Left ventricle myocardium inferior (tissue), 1 donor: ENCODE measurements at regions not wholly inside any gene's neighbourhood (a gene's known extent, or its start where the extent isn't known, plus 50 kb on each side); places are given as distances from the start of the nearest gene placed in this dataset.

Experiments used
- DNase-seq: peaks from one replicate; pipeline ENCODE4 v3.0.0-alpha.2; 2020
- H3K27ac ChIP-seq: fragments of 200-600 bp; replicated peaks from 2 replicates; pipeline ENCODE4 v1.8.0; 2021
- H3K27me3 ChIP-seq: fragments of 200-600 bp; 2 replicates; pipeline ENCODE4 v1.8.0; 2021; ENCODE audit warnings: low read depth
- H3K36me3 ChIP-seq: fragments of 200-600 bp; 2 replicates; pipeline ENCODE4 v1.8.0; 2021
- H3K4me1 ChIP-seq: fragments of 200-600 bp; 2 replicates; pipeline ENCODE4 v1.8.0; 2021
- H3K4me3 ChIP-seq: fragments of 200-600 bp; 2 replicates; pipeline ENCODE4 v1.8.0; 2021; ENCODE audit warnings: mild to moderate bottlenecking, moderate library complexity
- H3K9me3 ChIP-seq: fragments of 200-600 bp; replicated peaks from 2 replicates; pipeline ENCODE4 v1.8.0; 2021
- intact Hi-C: fragments of 100-400 bp; cut with micrococcal nuclease; formaldehyde crosslinking; loops from one replicate; pipeline ENCODE4 v1.11.0; 2022
- TF ChIP-seq, protein P1 (sequence below): fragments of 200-600 bp; IDR thresholded peaks from 2 replicates; pipeline ENCODE4 v1.8.0; 2021; ENCODE audit warnings: antibody characterized with exemption, mild to moderate bottlenecking, borderline replicate concordance
- donor health status: DM: no; HTN: yes; CAD: no; lungs with severe emphysema.

DNA sequence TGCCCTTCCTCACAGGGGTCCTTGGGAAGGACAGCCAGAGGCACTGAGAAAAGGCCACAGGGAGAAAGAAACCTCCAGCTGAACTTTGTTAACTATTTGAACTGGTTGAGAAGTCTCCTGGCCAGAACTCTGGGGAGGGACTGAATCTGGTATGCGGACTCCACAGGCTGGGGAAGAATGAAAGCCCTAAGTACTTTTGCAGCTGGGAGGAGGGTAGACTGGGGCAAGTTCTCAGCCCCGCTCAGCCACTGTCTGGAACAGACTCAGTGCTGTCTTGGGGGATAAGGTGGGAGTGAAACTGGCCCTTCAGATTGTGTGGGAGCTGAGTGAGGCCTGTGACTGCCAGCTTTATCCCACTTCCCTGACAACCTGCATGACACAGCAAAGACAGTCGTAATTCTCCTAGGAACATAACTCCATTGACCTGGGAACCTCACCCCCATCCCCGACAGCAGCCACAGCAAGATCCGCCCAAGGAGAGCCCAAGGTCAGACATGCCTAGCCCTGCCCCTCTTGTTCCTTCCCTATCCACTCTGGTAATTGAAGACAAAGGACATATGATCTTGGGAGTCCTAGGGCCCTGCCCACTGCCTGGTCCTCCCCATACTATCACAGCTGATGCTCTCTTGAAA, 475.1 kb upstream of the CNTN5 start:
- no peaks in the 10 kb centered on the region for H3K27me3 ChIP-seq
- no peak for DNase-seq
- H3K36me3 ChIP-seq: no peaks in the 10 kb centered on the region
- H3K27ac ChIP-seq: no peak overlapping the region
- H3K4me3 ChIP-seq: no peak overlapping the region
- intact Hi-C loops: no loop called here
- H3K4me1 ChIP-seq: no peaks in the 10 kb centered on the region
- TF ChIP-seq, protein P1, sequence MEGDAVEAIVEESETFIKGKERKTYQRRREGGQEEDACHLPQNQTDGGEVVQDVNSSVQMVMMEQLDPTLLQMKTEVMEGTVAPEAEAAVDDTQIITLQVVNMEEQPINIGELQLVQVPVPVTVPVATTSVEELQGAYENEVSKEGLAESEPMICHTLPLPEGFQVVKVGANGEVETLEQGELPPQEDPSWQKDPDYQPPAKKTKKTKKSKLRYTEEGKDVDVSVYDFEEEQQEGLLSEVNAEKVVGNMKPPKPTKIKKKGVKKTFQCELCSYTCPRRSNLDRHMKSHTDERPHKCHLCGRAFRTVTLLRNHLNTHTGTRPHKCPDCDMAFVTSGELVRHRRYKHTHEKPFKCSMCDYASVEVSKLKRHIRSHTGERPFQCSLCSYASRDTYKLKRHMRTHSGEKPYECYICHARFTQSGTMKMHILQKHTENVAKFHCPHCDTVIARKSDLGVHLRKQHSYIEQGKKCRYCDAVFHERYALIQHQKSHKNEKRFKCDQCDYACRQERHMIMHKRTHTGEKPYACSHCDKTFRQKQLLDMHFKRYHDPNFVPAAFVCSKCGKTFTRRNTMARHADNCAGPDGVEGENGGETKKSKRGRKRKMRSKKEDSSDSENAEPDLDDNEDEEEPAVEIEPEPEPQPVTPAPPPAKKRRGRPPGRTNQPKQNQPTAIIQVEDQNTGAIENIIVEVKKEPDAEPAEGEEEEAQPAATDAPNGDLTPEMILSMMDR: no peak
- H3K9me3 ChIP-seq: peaks cover 19% of the 10 kb centered on the region

DNA sequence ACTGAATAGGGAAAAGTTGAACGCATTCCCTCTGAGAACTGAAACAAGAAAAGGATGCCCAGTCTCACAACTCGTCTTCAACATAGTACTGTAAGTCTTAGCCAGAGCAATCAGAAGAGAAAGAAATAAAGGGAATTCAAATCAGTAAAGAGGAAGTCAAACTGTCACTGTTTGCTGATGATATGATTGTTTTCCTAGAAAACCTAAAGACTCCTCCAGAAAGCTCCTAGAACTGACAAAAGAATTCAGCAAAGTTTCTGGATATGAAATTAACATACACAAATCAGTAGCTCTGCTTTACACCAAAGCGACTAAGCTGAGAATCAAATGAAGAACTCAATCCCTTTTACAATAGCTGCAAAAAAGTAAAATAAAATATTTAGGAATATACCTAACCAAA, 471.2 kb upstream of the CNTN5 start:
- TF ChIP-seq, protein P1: no peak
- H3K36me3 ChIP-seq: no peaks in the 10 kb centered on the region
- no peaks in the 10 kb centered on the region for H3K4me1 ChIP-seq
- H3K4me3 ChIP-seq: no peak overlapping the region
- no peak overlapping the region for H3K27ac ChIP-seq
- DNase-seq: no peak
- peaks cover 10% of the 10 kb centered on the region for H3K9me3 ChIP-seq
- no peaks in the 10 kb centered on the region for H3K27me3 ChIP-seq
- intact Hi-C loops: no loop called here

DNA sequence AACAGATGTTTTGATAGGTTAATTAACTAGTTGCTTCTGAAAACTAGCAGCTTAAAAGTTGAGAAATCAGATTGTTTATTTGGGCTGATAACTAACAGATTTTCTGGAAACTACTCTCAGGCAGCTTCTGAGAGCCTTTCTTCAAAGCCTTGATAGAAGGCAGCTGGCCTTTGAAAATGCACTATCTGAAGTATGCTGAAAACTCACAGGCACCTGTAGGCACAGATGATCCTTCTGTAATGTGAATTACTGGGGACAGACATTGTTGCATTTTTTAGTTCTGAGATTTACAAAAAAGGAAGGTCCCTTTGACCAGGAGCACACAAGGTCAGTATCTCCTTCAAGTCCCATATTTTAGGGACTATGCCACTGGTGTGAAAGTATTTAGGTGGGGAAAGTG, 460.8 kb upstream of the CNTN5 start:
- TF ChIP-seq, protein P1: no peak

DNA sequence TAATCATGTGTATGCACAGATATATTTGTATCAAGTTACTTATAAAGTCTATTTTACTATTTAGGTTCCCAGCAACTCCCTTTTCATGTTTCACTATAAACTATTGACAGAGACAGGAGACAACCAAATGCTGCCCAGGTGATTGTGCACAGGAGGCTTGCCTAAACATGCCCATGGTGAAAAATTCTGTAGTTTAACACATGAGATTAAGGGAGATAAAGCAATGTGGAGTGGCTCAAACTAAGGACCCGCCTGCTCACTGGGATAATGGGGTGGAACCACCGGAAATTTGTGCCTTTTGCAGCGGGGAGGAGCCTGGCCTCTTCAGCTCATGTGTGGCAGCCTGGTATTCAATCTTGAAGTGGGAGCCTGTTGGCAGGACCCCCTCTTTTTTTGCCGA, 459.5 kb upstream of the CNTN5 start:
- TF ChIP-seq, protein P1: no peak
- DNase-seq: no peak
- intact Hi-C loops: no loop called here
- H3K4me1 ChIP-seq: no peaks in the 10 kb centered on the region
- no peaks in the 10 kb centered on the region for H3K9me3 ChIP-seq
- H3K4me3 ChIP-seq: no peak overlapping the region
- H3K27me3 ChIP-seq: no peaks in the 10 kb centered on the region
- no peak overlapping the region for H3K27ac ChIP-seq
- no peaks in the 10 kb centered on the region for H3K36me3 ChIP-seq

More for the DNA sequence above, 460.8 kb upstream of the CNTN5 start:
- no peaks in the 10 kb centered on the region for H3K36me3 ChIP-seq
- no peak overlapping the region for H3K4me3 ChIP-seq
- H3K9me3 ChIP-seq: no peaks in the 10 kb centered on the region
- no peak for DNase-seq
- no peaks in the 10 kb centered on the region for H3K27me3 ChIP-seq
- intact Hi-C loops: no loop called here
- no peak overlapping the region for H3K27ac ChIP-seq
- no peaks in the 10 kb centered on the region for H3K4me1 ChIP-seq

DNA sequence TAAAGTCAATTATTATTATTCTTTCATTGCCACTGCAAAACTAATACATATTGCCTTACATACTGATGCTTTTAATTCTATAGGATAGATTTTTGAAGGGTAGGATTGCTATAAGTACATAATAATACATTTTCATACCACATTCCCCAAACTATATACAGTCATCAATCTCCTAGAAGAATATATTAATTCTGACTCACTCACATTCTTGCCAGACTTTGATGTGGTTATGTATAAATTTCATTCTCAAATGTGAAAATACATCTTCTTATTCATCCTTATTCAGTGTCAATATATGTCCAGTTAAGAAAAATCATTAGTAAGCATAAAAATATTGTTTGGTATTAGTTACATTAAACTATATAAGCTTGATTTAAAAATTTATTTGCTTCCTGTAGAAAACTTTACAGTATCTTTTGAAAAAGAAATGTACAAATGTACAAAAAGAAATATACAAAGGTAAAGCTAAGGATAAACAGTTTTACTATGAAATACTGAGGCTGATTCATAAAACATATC, 458.8 kb upstream of the CNTN5 start:
- no peak overlapping the region for H3K27ac ChIP-seq
- no peak overlapping the region for H3K4me3 ChIP-seq
- H3K36me3 ChIP-seq: no peaks in the 10 kb centered on the region
- H3K27me3 ChIP-seq: no peaks in the 10 kb centered on the region
- no peaks in the 10 kb centered on the region for H3K4me1 ChIP-seq
- H3K9me3 ChIP-seq: no peaks in the 10 kb centered on the region
- no peak for DNase-seq
- TF ChIP-seq, protein P1: no peak
- intact Hi-C loops: no loop called here
